T-helper 17 cell (primary cell): ENCODE measurements at regions not wholly inside any gene's neighbourhood (a gene's known extent, or its start where the extent isn't known, plus 50 kb on each side); places are given as distances from the start of the nearest gene placed in this dataset.
"Not testable (repeated sequence)": the region's sequence is repeated elsewhere in the genome, so short reads cannot be mapped to it uniquely, and the experiment has no call there.

ENCODE experiments used
- ATAC-seq: fragments of 150-1000 bp; cut with Tn5 transposase; 2 replicates; pipeline ENCODE4 v1.10.0; 2021; ENCODE audit warnings: mild to moderate bottlenecking, moderate library complexity
- DNase-seq, 3 donors: peaks; one replicate each; pipeline versions ENCODE4 v3.0.0 to v3.0.0-alpha.2; 2020 to 2021
- H3K9me3 ChIP-seq: one replicate; pipeline ENCODE4 v1.7.0; 2013; ENCODE audit warnings: low read length, mild to moderate bottlenecking; ENCODE audit not compliant: control insufficient read depth, poor library complexity, severe bottlenecking
- H3K27ac Mint-ChIP-seq: one replicate; pipeline ENCODE4 v1.8.0; 2022; ENCODE audit warnings: mild to moderate bottlenecking, moderate library complexity, mixed read lengths
- H3K27me3 Mint-ChIP-seq: one replicate; pipeline ENCODE4 v1.8.0; 2022; ENCODE audit warnings: mixed read lengths
- H3K36me3 Mint-ChIP-seq: one replicate; pipeline ENCODE4 v1.8.0; 2022; ENCODE audit warnings: low read depth, mixed read lengths
- H3K4me1 Mint-ChIP-seq: one replicate; pipeline ENCODE4 v1.8.0; 2022; ENCODE audit warnings: mild to moderate bottlenecking, mixed read lengths
- H3K4me3 Mint-ChIP-seq: one replicate; pipeline ENCODE4 v1.8.0; 2022; ENCODE audit warnings: mild to moderate bottlenecking, moderate library complexity, mixed read lengths

DNA sequence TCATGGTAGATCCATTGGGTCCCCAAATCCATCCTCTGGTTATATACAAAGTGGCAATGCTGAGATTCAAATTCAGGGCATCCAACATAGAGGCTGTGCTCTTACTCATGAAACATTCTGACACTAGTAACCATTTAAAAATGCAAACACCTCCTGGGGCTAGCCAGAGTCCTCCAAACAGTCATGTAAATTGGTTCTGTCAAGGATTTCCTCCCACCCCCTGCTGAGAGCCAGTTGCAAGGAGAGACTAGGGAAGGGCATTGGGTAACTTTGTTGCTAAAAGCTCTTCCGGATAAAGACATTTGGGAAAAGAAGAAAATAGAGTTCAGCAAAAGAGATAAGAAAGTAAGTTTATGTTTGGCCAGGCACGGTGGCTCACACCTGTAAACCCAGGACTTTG lies 58.3 kb downstream of the ART5 start:
- ATAC-seq, H3K27ac Mint-ChIP-seq, H3K36me3 Mint-ChIP-seq, H3K9me3 ChIP-seq, H3K4me3 Mint-ChIP-seq, DNase-seq: not testable (repeated sequence)
- Mint-ChIP-seq H3K27me3 (peaks cover 51% of the 10 kb centered on the region), H3K4me1 (peaks cover 11% of the 10 kb centered on the region)

DNA sequence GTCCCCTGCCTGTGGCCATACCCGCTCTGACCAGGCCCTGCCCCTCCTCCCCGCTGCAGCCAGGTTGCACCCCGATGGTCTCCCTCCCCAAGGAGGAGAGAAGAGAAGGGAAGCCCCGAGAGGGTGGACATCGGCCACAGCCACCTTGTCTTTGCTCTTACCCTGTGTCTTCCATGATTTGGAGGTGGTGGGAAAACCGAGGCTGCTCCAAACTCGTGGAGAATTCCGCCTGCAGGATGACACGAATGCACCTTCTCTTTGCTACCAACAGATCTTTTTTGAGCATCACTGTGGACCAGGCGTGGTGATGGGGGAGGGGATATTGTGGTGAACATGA lies 60.4 kb downstream of the ART5 start:
- peaks cover 11% of the 10 kb centered on the region for H3K4me1 Mint-ChIP-seq
- H3K4me3 Mint-ChIP-seq: peak overlapping the region; percentile 88
- H3K27ac Mint-ChIP-seq: peak overlapping the region; percentile 66
- not testable (repeated sequence) for ATAC-seq, H3K9me3 ChIP-seq, H3K36me3 Mint-ChIP-seq, DNase-seq
- H3K27me3 Mint-ChIP-seq: peaks cover 39% of the 10 kb centered on the region

DNA sequence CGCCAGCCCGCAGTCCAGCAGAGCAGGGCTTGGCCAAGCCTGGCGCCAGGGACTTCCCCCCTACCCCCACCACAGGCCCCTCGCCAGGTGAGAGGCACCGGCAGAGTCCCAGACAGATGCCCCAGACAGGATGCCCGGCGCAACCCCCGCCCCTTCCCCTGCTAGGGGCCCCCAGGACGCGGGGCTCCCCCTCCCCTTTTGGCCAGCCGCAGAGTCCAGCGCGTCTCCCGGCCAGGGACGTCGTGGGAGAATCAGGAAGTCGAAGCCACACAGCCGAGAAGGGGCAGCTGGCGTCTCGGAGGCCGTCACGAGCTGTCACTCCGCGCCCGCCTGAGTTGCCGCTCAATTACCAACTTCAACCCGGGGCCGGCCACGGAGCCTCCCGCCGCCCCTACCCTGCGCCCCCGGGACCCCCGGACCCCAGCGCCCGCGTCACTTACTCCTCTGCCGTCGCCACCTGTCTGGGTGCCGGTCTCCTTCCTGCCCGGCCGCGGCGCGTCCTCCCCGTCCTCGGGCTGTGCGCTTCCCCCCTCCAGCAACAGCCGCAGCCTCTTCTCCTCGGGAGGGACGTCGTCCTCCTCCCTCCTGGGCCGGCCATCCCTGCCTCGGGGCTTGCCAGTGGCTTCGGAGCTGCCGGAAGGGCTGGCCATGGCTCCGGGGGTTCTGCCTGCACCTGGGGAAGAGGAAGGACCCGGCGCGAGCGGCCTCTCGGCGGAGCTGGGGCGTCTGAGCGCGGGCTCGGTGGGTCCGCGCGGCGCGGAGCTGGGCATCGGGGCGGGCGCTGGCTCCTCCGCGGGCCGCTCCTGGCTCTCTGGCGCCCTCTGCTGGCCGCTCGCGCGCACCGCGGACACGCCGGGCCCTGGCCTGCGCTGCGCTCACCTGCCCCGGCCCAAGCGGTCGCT lies 61.1 kb downstream of the ART5 start:
- Mint-ChIP-seq H3K4me1 (peaks cover 11% of the 10 kb centered on the region), H3K4me3 (peak overlapping the region; percentile 88), H3K27ac (peak overlapping the region; percentile 39), H3K27me3 (peaks cover 33% of the 10 kb centered on the region)
- H3K36me3 Mint-ChIP-seq, H3K9me3 ChIP-seq: not testable (repeated sequence)
- peak; percentile 41 for ATAC-seq
- DNase-seq: peak; percentile 60 to 65 (median 64)

DNA sequence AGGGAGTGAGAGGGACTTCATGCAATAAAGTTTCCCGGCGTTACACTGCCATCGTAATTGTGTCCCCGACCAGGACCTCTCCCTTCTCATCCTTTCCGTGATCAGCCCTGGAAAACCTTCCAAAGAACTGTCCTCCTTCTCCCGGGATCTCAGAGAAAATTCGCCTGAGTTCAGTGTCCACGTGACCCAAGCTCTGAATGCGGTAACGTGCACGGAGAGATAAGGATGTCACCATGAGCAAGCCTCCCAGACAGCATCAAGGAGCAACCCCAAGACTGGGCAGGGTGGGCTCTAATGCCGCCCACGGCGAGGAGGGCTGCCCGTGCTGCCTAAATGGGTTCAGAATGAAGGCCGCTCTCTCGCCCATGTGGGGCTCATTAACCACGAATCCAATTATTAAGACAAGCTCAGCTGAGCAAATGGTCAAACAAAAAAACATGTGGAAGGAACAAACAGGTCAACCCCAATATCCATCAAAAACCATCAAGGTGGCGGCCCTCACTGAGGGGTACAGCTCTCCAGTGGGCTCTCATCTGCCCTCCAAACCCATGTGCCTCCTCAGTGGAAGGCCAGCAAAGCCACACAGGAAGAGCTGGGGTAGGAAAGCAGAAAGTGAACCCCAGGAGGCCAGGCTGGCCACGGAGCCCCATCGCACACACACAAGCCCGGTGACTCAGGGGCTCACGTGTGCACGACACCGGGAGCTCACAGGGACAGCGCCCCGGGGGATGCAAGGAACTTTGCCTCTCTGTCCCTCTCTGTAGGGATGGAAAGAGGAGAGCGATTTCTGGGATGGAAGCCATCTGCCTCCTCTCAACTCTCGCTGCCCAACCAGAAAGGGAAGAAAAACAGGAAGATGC lies 62.0 kb downstream of the ART5 start:
- peak overlapping the region; percentile 88 for H3K4me3 Mint-ChIP-seq
- H3K27me3 Mint-ChIP-seq: peaks cover 25% of the 10 kb centered on the region
- not testable (repeated sequence) for ATAC-seq, H3K36me3 Mint-ChIP-seq, H3K9me3 ChIP-seq, DNase-seq
- H3K27ac Mint-ChIP-seq: peak overlapping the region; percentile 39
- peaks cover 11% of the 10 kb centered on the region for H3K4me1 Mint-ChIP-seq

DNA sequence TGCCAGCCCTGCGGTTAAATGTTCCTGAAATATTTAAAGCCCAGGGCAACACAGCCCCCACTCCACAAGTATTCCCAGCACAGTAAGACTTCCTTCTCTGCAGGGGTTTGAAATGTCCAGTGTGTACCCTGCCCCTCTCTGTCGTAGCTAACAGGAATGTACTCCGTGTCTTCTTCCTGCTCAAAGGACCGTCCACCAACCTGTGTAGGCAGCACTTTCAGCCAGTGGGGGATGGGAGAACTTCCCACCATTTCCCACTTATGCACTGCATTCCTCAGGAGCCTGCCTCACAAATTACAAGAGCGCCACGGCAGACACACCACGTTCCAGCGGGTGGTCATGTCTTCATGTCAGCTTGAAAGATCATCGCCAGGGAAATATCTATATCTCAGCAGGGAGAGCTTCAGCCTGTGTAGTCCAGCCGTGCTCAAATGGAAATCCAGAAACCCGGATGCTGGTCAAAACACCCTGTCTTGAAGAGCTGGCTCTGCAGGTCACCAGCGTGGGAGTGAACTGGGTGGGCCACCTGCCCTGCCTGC lies 65.7 kb downstream of the ART5 start:
- not testable (repeated sequence) for H3K4me3 Mint-ChIP-seq, DNase-seq, H3K9me3 ChIP-seq, ATAC-seq, H3K27ac Mint-ChIP-seq, H3K36me3 Mint-ChIP-seq, H3K4me1 Mint-ChIP-seq, H3K27me3 Mint-ChIP-seq

DNA sequence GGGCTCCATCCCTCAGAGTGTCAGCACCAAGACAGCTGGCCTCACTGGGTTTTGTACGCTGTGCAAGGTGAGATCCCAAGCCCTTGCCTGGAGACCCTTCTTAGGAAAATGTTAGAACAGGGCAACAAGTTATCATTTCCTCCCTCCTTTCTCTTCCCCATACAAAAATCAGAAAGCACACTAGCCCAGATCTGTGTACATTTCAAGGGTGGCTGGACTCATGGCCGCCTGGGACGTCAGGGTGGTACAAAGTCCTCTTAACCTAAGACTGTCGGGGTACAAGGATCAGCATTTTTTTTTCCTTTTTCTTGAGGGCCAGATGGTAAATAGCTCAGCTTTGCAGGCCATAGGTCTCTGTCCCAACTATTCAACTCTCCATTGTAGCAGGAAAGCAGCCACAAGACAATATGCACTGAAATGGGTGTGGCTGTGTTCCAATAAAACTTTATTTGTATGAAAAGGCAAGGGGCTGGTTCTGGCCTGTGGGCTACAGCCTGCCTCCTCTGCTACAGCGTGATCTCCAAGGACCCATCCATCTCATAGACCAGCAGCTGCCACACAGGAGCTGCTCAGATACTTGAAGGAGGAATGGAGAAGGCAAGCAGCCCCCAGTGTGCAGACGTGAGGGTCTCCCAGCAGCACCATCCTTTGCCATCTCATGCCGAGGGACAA lies 68.7 kb downstream of the ART5 start:
- H3K9me3 ChIP-seq, H3K4me3 Mint-ChIP-seq: not testable (repeated sequence)

DNA sequence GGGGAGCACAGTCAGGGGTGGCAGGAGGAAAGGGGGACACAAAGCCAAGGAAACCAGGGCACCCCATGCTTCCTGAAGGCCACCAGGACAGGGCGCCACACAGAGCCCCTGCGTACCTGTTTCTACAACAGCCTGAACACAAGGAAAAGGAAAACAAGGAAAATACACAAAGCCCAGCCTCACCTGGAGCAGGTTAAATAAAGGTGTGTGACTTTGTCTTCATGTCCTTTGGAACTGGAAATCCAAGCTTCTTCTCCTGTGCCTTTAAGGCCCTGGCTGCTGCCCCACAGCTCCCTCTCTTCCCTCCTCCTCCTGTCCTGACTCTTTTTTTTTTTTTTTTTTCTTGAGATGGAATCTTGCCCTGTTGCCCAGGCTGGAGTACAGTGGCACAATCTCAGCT lies 70.0 kb downstream of the ART5 start:
- H3K27me3 Mint-ChIP-seq, H3K4me1 Mint-ChIP-seq, H3K9me3 ChIP-seq, H3K27ac Mint-ChIP-seq, DNase-seq, ATAC-seq, H3K36me3 Mint-ChIP-seq, H3K4me3 Mint-ChIP-seq: not testable (repeated sequence)

More for the DNA sequence above, 68.7 kb downstream of the ART5 start:
- H3K27ac Mint-ChIP-seq, DNase-seq, H3K4me1 Mint-ChIP-seq, H3K27me3 Mint-ChIP-seq, ATAC-seq, H3K36me3 Mint-ChIP-seq: not testable (repeated sequence)

DNA sequence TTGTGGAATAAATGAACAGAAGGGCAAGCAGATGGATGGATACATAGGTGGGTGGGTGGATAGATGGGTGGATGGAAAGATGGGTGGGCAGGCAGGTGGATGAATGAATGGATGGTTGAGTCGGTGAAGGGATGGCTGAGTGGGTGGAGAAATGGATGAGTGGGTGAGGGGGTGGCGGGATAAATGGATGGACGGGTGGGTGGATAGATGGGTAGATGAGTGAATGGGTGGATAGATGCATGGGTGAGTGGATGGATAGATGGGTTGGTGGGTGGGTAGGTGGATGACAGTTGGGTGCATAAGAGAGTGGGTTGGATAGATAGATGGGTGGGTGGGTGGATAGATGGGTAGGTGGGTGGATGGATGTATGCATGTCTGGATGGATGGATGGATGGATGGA lies 76.0 kb downstream of the ART5 start:
- not testable (repeated sequence) for H3K9me3 ChIP-seq, H3K4me1 Mint-ChIP-seq, H3K36me3 Mint-ChIP-seq, H3K4me3 Mint-ChIP-seq, H3K27ac Mint-ChIP-seq, ATAC-seq, H3K27me3 Mint-ChIP-seq, DNase-seq

DNA sequence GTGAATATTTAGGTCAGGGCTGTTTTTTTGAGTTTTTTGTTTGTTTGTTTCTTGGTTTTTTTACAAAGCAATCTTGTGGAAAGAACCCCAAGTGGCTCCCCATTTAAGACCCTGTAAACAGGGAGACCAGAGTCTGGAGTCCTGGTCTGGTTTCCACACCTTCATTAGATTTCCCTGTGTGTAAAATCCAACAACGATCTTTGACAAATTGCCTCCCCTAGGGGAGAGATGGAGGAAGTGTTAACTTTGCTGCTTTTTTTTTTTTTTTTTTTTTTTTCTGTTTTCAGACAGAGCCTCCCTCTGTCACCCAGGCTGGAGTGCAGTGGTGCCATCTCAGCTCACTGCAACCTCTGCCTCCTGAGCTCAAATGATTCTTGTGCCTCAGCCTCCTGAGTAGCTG lies 77.4 kb downstream of the ART5 start:
- not testable (repeated sequence) for H3K9me3 ChIP-seq, H3K36me3 Mint-ChIP-seq, H3K4me1 Mint-ChIP-seq, DNase-seq, ATAC-seq, H3K27ac Mint-ChIP-seq, H3K4me3 Mint-ChIP-seq, H3K27me3 Mint-ChIP-seq

DNA sequence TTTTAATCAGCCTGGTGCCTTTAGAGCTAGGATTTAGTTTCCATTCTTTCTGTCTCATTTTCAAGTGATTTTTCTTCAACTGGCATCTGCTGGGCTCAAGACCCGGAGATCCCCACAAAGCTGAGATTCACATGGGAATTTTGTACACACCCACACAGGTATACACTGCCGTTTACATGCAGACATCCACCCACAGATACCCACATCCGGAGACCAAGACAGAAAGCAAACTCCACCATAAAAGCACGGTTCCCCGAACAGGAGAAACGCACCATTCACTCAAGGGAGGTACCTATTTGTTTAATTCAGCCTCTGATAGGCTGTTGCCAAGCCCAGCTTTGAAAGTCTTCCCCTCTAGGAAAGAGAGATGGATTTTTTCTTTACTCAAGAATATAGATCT lies 87.2 kb downstream of the ART5 start:
- not testable (repeated sequence) for H3K9me3 ChIP-seq, H3K27me3 Mint-ChIP-seq, ATAC-seq, H3K36me3 Mint-ChIP-seq
- peak in 1 of 3 donors; percentile 7 for DNase-seq
- Mint-ChIP-seq H3K4me1 (peaks cover 11% of the 10 kb centered on the region), H3K4me3 (peak overlapping the region; percentile 72), H3K27ac (peak overlapping the region; percentile 94)

DNA sequence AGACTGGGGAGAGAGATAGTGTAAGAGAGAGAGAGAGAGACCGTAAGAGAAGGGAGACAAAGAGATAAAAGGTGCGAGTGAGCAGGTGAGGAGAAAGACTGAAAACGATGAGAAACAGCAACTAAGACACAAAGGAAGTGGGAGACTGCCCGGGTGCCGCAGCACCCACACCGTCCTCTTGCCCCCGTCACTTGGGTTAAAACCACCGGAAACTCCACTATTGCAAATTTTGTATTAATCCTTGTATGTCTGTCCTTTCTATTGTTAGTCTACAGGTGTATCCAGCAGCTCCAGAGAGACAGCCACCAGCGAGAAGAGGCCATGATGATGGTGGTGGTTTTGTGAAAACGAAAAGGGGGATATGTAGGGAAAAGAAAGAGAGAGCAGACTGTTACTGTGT lies 96.8 kb downstream of the ART5 start:
- ATAC-seq, DNase-seq, H3K27me3 Mint-ChIP-seq, H3K36me3 Mint-ChIP-seq, H3K9me3 ChIP-seq: not testable (repeated sequence)
- Mint-ChIP-seq H3K4me1 (peaks cover 12% of the 10 kb centered on the region), H3K4me3 (peak overlapping the region; percentile 80), H3K27ac (peak overlapping the region; percentile 79)

DNA sequence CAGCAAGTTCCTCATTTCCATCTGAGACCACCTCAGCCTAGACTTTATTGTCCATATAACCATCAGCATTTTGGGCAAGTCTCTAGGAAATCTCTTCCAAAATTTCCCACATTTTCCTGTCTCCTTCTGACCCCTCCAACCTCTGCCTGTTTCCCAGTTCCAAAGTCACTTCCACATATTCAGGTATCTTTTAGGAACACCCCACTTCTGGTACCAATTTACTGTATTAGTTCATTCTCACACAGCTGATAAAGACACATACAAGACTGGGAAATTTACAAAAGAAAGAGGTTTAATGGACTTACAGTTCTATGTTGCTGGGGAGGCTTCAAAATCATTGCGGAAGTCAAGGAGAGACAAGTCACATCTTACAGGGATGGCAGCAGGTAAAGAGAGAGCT lies 103.6 kb downstream of the ART5 start:
- not testable (repeated sequence) for H3K27me3 Mint-ChIP-seq, H3K4me1 Mint-ChIP-seq, H3K4me3 Mint-ChIP-seq, H3K36me3 Mint-ChIP-seq, H3K27ac Mint-ChIP-seq, ATAC-seq, H3K9me3 ChIP-seq, DNase-seq

DNA sequence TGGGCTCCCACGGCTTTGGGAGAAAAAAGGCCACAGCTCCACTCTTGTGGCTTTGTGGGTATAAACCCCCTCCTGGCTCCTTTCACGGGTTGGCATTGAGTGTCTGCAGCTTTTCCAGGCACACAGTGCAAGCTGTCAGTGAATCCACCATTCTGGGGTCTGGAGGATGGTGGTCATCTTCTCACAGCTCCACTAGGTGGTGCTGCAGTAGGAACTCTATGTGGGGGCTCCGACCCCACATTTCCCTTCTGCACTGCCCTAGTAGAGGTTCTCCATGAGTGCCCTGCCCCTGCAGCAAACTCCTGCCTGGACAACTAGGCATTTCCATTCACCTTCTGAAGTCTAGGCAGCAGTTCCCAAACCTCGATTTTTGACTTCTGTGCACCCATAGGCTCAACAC lies 104.5 kb downstream of the ART5 start:
- H3K4me3 Mint-ChIP-seq, DNase-seq, H3K27me3 Mint-ChIP-seq, H3K27ac Mint-ChIP-seq, H3K9me3 ChIP-seq, H3K4me1 Mint-ChIP-seq, ATAC-seq, H3K36me3 Mint-ChIP-seq: not testable (repeated sequence)
